ENCODE measurements at regions not wholly inside any gene's neighbourhood (a gene's known extent, or its start where the extent isn't known, plus 50 kb on each side); places are given as distances from the start of the nearest gene placed in this dataset.

- Histone ChIP-seq H3K27me3 (ENCODE audit: control insufficient read depth, insufficient read depth, low read length) (no peaks in the 10 kb centered on the region), H3K4me3 (ENCODE audit: insufficient read depth, low read depth, low read length) (no peak overlapping the region), H3K36me3 (replicated peaks; ENCODE audit: control insufficient read depth, insufficient read depth, low read length) (no peaks in the 10 kb centered on the region)
- DNase-seq: no peak
These were observed 210.5 kb downstream of the CTTN start for GRCh38 chr11:70608568-70609470.

GRCh38 chr11:70610566-70611565, 212.5 kb downstream of the CTTN start:
- no peak for DNase-seq
- Histone ChIP-seq H3K4me3 (ENCODE audit: insufficient read depth, low read depth, low read length) (no peak overlapping the region), H3K36me3 (replicated peaks; ENCODE audit: control insufficient read depth, insufficient read depth, low read length) (no peaks in the 10 kb centered on the region), H3K27me3 (ENCODE audit: control insufficient read depth, insufficient read depth, low read length) (no peaks in the 10 kb centered on the region)

GRCh38 chr11:70611821-70612220, 213.5 kb downstream of the CTTN start:
- Histone ChIP-seq H3K4me3 (ENCODE audit: insufficient read depth, low read depth, low read length) (no peak overlapping the region), H3K36me3 (replicated peaks; ENCODE audit: control insufficient read depth, insufficient read depth, low read length) (no peaks in the 10 kb centered on the region), H3K27me3 (ENCODE audit: control insufficient read depth, insufficient read depth, low read length) (no peaks in the 10 kb centered on the region)
- peak; percentile 84 for DNase-seq

DNA sequence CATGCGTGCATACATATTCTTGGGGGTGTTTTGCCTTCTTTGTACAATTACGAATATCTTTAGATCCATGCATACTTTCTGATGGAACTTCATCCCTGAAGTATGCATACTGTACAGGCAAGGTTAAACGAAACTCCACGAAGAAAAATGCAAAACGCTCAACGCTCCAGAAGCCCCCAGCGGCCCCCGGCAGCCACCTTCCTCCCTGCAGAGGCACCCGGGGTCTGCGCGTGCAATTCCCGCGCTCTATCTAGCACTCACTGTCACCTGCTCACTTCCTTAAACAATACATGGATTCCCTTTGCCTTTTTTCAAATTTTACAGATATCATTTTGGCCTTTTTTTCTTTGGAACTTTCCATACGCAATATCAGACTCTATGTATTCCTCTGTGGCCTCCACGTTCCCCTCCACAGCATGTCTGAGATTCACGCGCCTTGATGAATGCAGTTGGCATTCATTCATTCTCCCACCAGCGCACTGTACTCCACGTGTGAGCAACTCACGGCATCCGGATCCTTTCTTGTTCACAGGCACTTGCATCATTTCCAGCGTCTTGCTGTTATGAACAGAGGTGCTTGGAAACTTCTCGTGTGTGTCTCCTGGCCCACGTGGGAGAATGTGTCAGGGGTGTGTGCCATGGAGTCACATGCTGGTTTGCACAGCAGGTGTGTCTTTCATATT, 214.3 kb downstream of the CTTN start:
- Histone ChIP-seq H3K27me3 (ENCODE audit: control insufficient read depth, insufficient read depth, low read length) (no peaks in the 10 kb centered on the region), H3K36me3 (replicated peaks; ENCODE audit: control insufficient read depth, insufficient read depth, low read length) (no peaks in the 10 kb centered on the region), H3K4me3 (ENCODE audit: insufficient read depth, low read depth, low read length) (no peak overlapping the region)
- DNase-seq: no peak

DNA sequence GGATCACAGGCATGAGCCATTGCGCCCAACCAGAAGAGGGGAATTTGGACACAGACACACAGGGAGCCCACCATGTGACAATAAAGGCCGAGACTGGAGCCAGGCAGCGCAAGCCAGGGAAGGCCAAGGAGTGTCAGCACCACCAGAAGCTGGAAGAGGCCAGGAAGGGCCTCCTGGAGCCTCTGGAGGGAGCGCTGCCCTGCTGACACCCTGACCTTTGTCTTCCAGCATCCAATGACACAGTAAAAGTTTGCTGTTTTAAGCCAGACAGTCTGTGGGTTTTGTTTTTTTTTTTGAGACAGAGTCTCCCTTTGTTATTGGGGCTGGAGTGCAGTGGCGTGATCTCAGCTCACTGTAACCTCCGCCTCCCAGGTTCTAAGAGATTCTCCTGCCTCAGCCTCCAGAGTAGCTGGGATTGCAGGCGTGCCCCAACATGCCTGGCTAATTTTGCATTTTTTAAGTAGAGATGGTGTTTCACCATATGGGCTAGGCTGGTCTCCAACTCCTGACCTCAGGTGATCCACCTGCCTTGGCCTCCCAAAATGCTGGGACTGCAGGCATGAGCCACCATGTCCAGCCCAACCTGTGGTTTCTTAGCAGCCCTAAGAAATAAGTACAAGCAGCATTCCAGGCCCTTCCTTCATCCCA, 215.8 kb downstream of the CTTN start:
- H3K4me3 ChIP-seq (ENCODE audit: insufficient read depth, low read depth, low read length): no peak overlapping the region
- H3K27me3 ChIP-seq (ENCODE audit: control insufficient read depth, insufficient read depth, low read length): no peaks in the 10 kb centered on the region
- DNase-seq: no peak
- H3K36me3 ChIP-seq (replicated peaks; ENCODE audit: control insufficient read depth, insufficient read depth, low read length): no peaks in the 10 kb centered on the region

DNA sequence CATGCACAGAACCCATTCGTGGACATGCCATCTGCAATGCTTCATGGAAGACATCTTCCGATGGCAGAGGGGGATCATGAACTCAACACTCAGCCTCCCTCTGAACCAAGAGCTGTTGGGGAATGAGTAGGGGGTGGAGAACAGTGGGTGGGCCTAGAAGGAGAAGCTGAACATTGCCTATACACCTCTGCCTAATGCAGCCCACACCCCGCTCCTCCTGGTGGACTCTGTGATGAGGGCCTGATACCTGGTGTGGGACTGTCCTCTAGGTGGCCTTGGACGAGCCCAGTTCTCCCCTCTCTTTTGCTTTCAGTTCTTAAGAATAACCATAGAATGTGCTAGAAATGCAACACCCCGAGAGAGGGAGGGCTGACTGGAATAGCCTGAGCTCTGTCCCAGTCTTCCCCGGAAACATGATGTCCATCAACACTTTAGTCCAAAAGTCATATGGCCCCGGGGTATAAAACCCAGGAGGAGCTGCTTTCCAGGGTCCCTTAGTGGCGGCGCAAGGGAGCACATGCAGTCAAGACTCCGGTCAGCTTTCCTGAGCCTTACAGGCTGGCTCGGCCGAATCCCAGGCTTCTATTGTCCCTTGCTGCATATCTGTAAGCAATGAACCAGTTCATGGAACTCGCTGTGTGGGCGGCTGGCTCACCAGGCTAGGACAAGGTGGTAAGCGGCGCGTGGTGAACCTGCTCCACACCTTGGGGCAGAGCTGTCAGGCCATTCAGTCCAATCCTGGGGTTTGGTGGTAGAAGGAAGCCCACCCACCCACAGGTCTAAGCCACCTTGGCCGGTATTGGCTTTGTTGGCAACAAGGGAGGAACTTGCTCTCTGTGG, 216.9 kb downstream of the CTTN start:
- Histone ChIP-seq H3K36me3 (replicated peaks; ENCODE audit: control insufficient read depth, insufficient read depth, low read length) (no peaks in the 10 kb centered on the region), H3K4me3 (ENCODE audit: insufficient read depth, low read depth, low read length) (no peak overlapping the region), H3K27me3 (ENCODE audit: control insufficient read depth, insufficient read depth, low read length) (no peaks in the 10 kb centered on the region)
- no peak for DNase-seq

DNA sequence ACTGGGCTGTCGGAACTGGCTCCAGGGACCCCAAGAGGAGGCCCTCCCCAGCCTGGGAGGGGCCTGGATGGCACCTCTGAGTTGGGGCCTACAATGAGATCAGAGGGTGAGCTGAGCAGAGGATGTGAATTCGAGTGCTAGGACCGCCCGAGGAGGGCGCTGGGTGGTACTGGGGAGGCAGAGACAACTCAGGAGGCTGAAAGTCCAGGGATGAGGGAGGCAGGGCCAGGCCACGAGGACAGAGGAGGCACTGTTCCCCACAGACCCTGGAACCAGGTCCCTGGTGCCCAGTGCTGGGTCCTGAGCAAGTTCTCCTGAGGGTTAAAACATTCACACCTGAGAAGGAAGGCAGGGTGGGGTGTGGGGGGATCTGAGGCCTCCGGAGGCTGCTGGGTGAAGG, 218.0 kb downstream of the CTTN start:
- Histone ChIP-seq H3K36me3 (replicated peaks; ENCODE audit: control insufficient read depth, insufficient read depth, low read length) (no peaks in the 10 kb centered on the region), H3K27me3 (ENCODE audit: control insufficient read depth, insufficient read depth, low read length) (no peaks in the 10 kb centered on the region), H3K4me3 (ENCODE audit: insufficient read depth, low read depth, low read length) (no peak overlapping the region)
- no peak for DNase-seq

- H3K36me3 ChIP-seq (replicated peaks; ENCODE audit: control insufficient read depth, insufficient read depth, low read length): no peaks in the 10 kb centered on the region
- DNase-seq: no peak
- H3K27me3 ChIP-seq (ENCODE audit: control insufficient read depth, insufficient read depth, low read length): no peaks in the 10 kb centered on the region
- H3K4me3 ChIP-seq (ENCODE audit: insufficient read depth, low read depth, low read length): no peak overlapping the region
These were observed 218.8 kb downstream of the CTTN start for GRCh38 chr11:70616938-70617654.

- Histone ChIP-seq H3K36me3 (replicated peaks; ENCODE audit: control insufficient read depth, insufficient read depth, low read length) (no peaks in the 10 kb centered on the region), H3K4me3 (ENCODE audit: insufficient read depth, low read depth, low read length) (no peak overlapping the region), H3K27me3 (ENCODE audit: control insufficient read depth, insufficient read depth, low read length) (no peaks in the 10 kb centered on the region)
- no peak for DNase-seq
These were observed 220.2 kb downstream of the CTTN start for GRCh38 chr11:70618431-70619101.

DNA sequence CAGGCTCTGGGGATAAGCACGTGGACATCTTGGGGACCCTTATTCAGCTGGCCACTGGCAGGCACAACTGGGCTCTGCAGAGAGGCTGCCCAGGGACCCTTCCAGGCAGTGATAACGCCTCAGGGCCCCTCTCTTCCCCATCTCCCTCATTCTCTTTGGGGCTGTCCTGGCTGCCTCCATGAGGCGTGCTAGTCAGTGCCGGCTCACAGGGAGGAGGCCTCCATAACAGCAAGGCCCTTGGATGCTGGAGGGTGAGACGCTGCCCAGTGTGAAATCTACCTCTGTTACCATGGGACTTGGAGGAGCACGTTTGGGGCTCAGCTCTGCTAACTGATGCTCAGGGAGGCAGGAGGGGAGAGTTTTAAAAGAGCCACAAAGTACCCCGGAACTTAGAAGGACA, 221.3 kb downstream of the CTTN start:
- no peaks in the 10 kb centered on the region for H3K36me3 ChIP-seq (replicated peaks; ENCODE audit: control insufficient read depth, insufficient read depth, low read length)
- no peaks in the 10 kb centered on the region for H3K27me3 ChIP-seq (ENCODE audit: control insufficient read depth, insufficient read depth, low read length)
- DNase-seq: peak; percentile 52
- no peak overlapping the region for H3K4me3 ChIP-seq (ENCODE audit: insufficient read depth, low read depth, low read length)

- Histone ChIP-seq H3K4me3 (ENCODE audit: insufficient read depth, low read depth, low read length) (no peak overlapping the region), H3K36me3 (replicated peaks; ENCODE audit: control insufficient read depth, insufficient read depth, low read length) (no peaks in the 10 kb centered on the region), H3K27me3 (ENCODE audit: control insufficient read depth, insufficient read depth, low read length) (no peaks in the 10 kb centered on the region)
- DNase-seq: no peak
These were observed 222.3 kb downstream of the CTTN start for GRCh38 chr11:70620510-70621184.

DNA sequence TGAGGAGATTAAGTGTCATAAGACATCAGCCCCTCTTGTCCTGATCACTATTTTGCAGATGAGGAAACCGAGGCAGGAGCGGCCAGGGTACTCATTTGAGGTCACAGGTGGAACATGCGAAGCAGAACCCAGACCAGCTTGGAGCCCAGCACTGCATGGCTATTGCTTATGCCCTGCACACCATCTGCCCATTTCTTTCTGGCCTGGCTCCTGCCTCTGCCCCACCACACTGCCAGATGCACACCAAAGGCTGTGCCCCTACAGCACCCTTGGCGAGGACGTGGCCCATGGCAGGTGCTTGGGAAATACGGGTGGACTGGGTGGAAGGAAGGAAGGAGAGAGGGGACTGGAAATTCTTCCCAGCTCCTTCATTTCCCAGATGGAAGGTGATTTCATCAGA, 222.9 kb downstream of the CTTN start:
- H3K27me3 ChIP-seq (ENCODE audit: control insufficient read depth, insufficient read depth, low read length): no peaks in the 10 kb centered on the region
- no peak for DNase-seq
- no peak overlapping the region for H3K4me3 ChIP-seq (ENCODE audit: insufficient read depth, low read depth, low read length)
- H3K36me3 ChIP-seq (replicated peaks; ENCODE audit: control insufficient read depth, insufficient read depth, low read length): no peaks in the 10 kb centered on the region

Measured in H7 (cell line).